Keratinocyte (primary cell): ENCODE measurements at regions not wholly inside any gene's neighbourhood (a gene's known extent, or its start where the extent isn't known, plus 50 kb on each side); places are given as distances from the start of the nearest gene placed in this dataset.

Experiments
- CTCF ChIP-seq, 3 experiments: IDR thresholded peaks in 1 of 3; conservative IDR thresholded peaks in 1 of 3; optimal IDR thresholded peaks in 1 of 3; 2 replicates in 2 of 3; 3 replicates in 1 of 3; pipeline versions ENCODE3 to v1.5.1; 2011; ENCODE audit warnings: low read length in 3 of 3, mild to moderate bottlenecking in 3 of 3, moderate library complexity in 2 of 3, control low read depth in 1 of 3, inconsistent platforms in 1 of 3; ENCODE audit not compliant: insufficient read depth in 2 of 3; ENCODE audit errors: extremely low read depth in 1 of 3
- EZH2 ChIP-seq: IDR thresholded peaks from one replicate; pipeline ENCODE4 v1.6.1; 2012; ENCODE audit warnings: inconsistent platforms, mild to moderate bottlenecking, low read length, moderate library complexity

GRCh38 chr11:95521862-95522261 is 267.7 kb downstream of the FAM76B start:
- TF ChIP-seq CTCF (optimal IDR thresholded peaks at IDR 0.05 in 1 of 3, IDR thresholded peaks at IDR 0.05 in 1 of 3, conservative IDR thresholded peaks at IDR 0.05 in 1 of 3; ENCODE audit: extremely low read depth in 1 of 3, insufficient read depth in 2 of 3, low read length in 3 of 3) (no peak), EZH2 (no peak)
